Sigmoid colon (tissue), 3 donors: ENCODE measurements at regions not wholly inside any gene's neighbourhood (a gene's known extent, or its start where the extent isn't known, plus 50 kb on each side); places are given as distances from the start of the nearest gene placed in this dataset.

ENCODE experiments used
- CTCF ChIP-seq, 4 experiments: fragments of 450-650 bp in 3 of 4; fragments of 200-600 bp in 1 of 4; IDR thresholded peaks; one replicate each; pipeline ENCODE4 v1.5.1; 2016 to 2019; ENCODE audit warnings: antibody characterized with exemption in 4 of 4, mild to moderate bottlenecking in 3 of 4, moderate library complexity in 2 of 4
- POLR2A ChIP-seq, 2 donors: fragments of 450-650 bp; IDR thresholded peaks; one replicate each; pipeline ENCODE4 v1.6.1; 2016; ENCODE audit warnings: antibody characterized with exemption in 2 of 2, mild to moderate bottlenecking in 2 of 2, moderate library complexity in 2 of 2

GRCh38 chr10:78286186-78286585, 252.5 kb downstream of the RPS24 start:
- TF ChIP-seq CTCF (IDR thresholded peaks at IDR 0.05) (no peak), POLR2A (IDR thresholded peaks at IDR 0.05) (no peak)
